ENCODE measurements at regions not wholly inside any gene's neighbourhood (a gene's known extent, or its start where the extent isn't known, plus 50 kb on each side); places are given as distances from the start of the nearest gene placed in this dataset.

DNA sequence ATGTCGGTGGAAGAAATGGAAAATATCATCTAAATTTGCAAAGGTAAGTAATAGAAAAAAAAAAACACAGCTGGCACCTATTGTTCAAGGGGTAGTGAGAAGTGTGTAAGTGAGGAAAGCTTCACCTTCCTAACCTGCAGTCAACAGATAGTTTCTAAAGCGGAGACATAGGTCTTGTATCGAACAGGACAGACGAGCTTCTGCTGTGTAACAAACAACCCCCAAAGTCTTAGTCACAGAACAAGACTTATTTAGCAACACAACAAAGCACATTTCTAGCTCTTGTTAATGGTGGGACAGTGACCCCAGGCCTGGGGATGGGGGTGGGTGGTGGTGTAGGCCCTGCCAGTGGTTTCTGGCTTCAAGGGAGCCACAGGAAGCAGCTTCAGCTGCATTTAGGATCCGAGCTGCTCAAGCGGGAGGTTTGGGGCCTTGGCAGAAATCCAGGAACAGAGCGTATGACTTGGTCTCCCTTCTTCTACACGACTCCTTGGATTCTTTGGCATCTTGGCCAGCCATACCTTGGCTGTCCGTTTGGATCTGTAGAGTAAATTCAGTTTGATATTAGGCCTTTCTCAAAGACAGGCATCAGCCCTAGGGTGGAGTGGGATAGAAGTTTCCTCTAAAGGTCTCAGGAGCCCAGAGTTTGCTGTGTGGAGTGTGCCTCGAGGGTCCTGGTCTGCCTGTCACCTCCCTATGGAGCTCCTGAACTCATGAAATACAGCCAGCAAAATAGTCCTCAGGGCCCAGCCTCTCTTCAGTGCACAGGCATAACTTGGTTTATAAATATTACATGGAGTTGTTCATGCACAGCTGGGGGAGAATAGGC is 56.9 kb upstream of the SHH start:
- TF ChIP-seq, protein P1, sequence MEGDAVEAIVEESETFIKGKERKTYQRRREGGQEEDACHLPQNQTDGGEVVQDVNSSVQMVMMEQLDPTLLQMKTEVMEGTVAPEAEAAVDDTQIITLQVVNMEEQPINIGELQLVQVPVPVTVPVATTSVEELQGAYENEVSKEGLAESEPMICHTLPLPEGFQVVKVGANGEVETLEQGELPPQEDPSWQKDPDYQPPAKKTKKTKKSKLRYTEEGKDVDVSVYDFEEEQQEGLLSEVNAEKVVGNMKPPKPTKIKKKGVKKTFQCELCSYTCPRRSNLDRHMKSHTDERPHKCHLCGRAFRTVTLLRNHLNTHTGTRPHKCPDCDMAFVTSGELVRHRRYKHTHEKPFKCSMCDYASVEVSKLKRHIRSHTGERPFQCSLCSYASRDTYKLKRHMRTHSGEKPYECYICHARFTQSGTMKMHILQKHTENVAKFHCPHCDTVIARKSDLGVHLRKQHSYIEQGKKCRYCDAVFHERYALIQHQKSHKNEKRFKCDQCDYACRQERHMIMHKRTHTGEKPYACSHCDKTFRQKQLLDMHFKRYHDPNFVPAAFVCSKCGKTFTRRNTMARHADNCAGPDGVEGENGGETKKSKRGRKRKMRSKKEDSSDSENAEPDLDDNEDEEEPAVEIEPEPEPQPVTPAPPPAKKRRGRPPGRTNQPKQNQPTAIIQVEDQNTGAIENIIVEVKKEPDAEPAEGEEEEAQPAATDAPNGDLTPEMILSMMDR (IDR thresholded peaks at IDR 0.05; ENCODE audit: insufficient read depth, low read depth, low read length) = no peak
- TF ChIP-seq EZH2 (IDR thresholded peaks at IDR 0.05; ENCODE audit: insufficient read depth, low read length) = no peak
